Epithelial cell of proximal tubule (primary cell): ENCODE measurements at regions not wholly inside any gene's neighbourhood (a gene's known extent, or its start where the extent isn't known, plus 50 kb on each side); places are given as distances from the start of the nearest gene placed in this dataset.

ENCODE experiments used
- DNase-seq: peaks from one replicate; pipeline ENCODE4 v3.0.0-alpha.2; 2011; ENCODE audit warnings: low read depth
- H3K4me3 ChIP-seq: 2 replicates; pipeline ENCODE4 v1.5.1; 2011; ENCODE audit warnings: low read depth, mild to moderate bottlenecking, low read length
- TF ChIP-seq, protein P1 (sequence below): conservative IDR thresholded peaks from 2 replicates; pipeline ENCODE4 v1.5.1; 2012; ENCODE audit warnings: low read depth, mild to moderate bottlenecking, low read length

DNA sequence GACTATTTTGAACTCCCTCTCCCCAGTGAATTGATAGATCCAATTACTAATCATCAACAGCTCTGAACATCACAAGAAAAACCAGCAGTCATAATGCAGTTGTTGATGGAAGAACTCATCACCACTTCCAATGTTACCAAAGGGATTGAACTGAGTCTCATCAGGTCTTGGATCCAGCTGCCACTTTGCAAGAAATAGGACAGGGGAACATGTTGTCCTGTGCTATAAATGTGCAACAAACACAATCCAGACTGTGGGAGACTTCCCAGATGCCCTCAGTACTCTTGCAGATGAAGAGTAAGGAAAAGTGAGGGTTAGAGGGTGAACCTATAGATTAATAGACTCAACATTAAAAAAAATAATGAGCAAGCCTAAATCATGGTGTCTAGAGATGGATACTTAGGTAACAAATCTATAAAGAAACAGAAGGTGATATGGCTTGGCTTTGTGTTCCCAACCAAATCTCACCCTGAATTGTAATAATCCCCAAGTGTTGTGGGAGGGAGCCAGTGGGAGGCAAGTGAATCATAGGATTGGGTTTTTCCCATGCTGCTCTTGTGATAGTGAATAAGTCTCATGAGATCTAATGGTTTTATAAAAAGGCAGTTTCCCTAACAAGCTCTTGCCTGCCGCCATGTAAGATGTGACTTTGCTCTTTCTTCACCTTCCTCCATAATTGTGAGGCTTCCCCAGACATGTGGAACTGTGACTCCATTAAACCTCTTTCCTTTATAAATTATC is 63.4 kb upstream of the PAPPA start:
- DNase-seq: no peak
- TF ChIP-seq, protein P1, sequence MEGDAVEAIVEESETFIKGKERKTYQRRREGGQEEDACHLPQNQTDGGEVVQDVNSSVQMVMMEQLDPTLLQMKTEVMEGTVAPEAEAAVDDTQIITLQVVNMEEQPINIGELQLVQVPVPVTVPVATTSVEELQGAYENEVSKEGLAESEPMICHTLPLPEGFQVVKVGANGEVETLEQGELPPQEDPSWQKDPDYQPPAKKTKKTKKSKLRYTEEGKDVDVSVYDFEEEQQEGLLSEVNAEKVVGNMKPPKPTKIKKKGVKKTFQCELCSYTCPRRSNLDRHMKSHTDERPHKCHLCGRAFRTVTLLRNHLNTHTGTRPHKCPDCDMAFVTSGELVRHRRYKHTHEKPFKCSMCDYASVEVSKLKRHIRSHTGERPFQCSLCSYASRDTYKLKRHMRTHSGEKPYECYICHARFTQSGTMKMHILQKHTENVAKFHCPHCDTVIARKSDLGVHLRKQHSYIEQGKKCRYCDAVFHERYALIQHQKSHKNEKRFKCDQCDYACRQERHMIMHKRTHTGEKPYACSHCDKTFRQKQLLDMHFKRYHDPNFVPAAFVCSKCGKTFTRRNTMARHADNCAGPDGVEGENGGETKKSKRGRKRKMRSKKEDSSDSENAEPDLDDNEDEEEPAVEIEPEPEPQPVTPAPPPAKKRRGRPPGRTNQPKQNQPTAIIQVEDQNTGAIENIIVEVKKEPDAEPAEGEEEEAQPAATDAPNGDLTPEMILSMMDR: no peak
- H3K4me3 ChIP-seq: no peak overlapping the region

DNA sequence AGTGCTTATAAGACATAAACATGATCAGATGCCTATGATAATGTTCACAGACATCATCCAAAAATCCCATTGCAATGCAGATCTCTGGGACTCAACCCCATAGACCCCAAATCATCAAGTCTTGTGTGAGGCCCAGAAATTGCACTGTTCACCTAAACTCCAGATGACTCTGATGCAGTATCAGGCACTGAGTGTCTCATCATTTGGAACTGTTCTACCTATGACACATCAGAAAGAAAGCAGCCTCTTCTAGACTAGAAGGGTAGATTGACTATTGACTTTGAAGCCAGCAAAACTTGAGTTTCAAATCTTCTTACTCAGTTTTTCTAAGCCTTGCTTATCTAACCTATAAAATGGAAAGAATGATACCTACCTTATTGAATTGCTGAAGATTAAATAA is 58.7 kb upstream of the PAPPA start:
- DNase-seq: no peak
- TF ChIP-seq, protein P1: no peak
- no peak overlapping the region for H3K4me3 ChIP-seq

DNA sequence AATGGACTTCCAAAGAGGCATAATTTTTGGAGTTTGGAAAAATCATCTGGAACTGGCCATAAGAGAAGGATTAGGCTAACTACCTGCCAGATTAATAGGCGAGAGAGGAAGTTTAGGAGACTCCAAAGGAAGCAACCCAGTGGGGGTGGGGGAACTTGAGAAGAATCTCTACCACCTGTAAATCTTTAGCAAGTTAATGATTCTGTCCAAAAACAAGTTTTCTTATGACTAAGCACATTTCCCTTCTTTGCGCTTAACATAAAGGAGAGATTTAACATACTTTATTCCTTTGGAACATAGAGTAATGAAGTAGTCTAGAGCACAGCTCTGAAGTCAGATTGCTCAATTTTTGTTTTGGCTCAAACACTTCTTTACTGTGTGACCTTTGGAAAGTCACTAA is 58.2 kb upstream of the PAPPA start:
- no peak overlapping the region for H3K4me3 ChIP-seq
- TF ChIP-seq, protein P1: no peak
- no peak for DNase-seq

DNA sequence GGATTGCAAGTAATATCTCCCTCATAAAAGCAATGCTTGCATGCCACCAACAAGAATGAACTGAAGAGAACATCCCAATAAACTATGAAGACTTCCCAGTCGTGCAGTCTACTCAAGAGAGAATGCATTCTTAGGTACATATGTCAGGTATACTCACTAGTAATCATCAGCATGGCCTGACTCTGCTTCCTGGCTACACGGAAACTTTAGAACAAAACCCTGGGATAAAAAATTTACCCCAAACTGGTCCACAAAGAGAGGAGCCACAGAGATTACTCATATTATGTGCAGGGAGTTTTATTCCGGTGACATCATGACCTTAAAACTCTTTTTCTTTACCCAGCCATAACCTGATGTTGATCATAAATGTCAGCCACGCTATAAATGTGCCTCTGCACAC is 57.5 kb upstream of the PAPPA start:
- H3K4me3 ChIP-seq: no peak overlapping the region
- TF ChIP-seq, protein P1: no peak
- no peak for DNase-seq

DNA sequence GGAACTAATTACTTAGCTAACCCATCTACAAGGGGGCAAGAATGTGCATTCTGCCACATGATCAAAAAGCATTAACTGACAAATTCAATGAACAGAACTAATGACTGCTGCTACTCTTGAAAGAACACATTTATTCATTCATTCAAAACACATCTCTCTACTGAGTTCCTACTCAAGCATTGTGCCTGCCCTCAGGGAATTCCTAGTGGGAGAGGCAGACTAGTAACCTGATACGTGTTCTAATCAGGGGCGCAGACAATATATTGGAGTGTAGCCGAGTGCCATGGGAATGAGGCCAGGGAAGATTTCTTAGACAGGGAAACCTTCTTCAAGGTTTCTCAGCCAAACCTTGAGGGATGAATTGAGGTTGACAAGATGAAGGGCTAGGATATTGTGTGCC is 56.7 kb upstream of the PAPPA start:
- no peak overlapping the region for H3K4me3 ChIP-seq
- TF ChIP-seq, protein P1: no peak
- DNase-seq: no peak

DNA sequence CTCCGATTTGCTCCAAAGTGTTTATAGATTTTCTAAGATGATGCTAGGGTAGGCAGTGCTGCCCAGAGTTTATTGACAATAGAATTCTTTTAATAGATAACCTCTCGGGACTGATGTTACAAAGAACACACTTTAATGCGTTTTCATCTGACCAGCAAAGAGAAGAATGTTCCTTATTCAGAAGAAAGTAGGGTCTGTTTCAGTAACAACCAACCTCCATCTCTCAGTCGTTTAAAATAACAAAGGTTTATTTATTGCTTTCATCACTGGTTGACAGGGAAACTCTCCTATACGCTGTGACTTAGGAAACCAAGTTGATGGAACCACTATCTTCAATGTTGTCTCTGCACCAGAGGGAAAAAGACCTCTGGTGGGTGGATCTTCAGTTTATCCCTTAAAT is 55.1 kb upstream of the PAPPA start:
- TF ChIP-seq, protein P1: no peak
- no peak overlapping the region for H3K4me3 ChIP-seq
- no peak for DNase-seq

DNA sequence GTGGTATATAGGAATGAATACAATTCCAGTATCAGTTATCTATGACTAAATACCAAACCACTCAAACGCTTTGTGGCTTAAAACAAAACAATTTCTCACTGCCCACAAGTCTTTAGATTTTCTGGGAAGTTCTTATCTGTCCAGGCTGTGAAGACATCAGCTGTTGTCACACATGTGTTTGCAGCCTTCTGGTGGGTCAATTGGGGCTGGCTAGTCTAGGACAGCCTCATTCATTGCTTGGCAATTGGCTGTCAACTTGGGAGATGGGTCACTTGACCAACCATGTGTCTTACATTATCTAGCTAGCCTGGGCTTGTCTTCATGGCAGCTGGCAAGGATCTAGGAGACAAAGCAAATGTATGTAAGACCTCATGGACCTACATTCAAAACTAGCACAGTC is 53.8 kb upstream of the PAPPA start:
- DNase-seq: no peak
- no peak overlapping the region for H3K4me3 ChIP-seq
- TF ChIP-seq, protein P1: no peak
